K562 (cell line): ENCODE measurements at regions not wholly inside any gene's neighbourhood (a gene's known extent, or its start where the extent isn't known, plus 50 kb on each side); places are given as distances from the start of the nearest gene placed in this dataset.

ENCODE experiments used
- ATAC-seq: fragments of 200-7000 bp; cut with Tn5 transposase; 3 replicates; pipeline ENCODE4 v1.9.1; 2020; ENCODE audit warnings: moderate library complexity
- BruUV-seq: library from RNA; stranded (reverse); fragments of 400-500 nt; replicated peaks from 2 replicates; lab custom pipeline; 2021; lab: Mats Ljungman, UMichigan
- CTCF ChIA-PET: fragments of 300-600 bp; formaldehyde crosslinking; extraction: SDS; loops from one replicate; lab custom pipeline; 2021; ENCODE audit warnings: low intra/inter-chr PET ratio; lab: Yijun Ruan, JAX
- POLR2A ChIA-PET: fragments of 300-600, 350-650 bp; sonication (Branson Sonifier 250); formaldehyde crosslinking; extraction: SDS; loops from one replicate; lab custom pipeline; 2021; ENCODE audit warnings: antibody characterized with exemption, inconsistent platforms; lab: Yijun Ruan, JAX
- DNase-seq, 4 experiments: peaks; one replicate each; pipeline versions ENCODE4 v3.0.0 to v3.0.0-alpha.2; 2011 to 2018; ENCODE audit warnings: low spot score in 3 of 4, mixed read lengths in 3 of 4; ENCODE audit errors: extremely low read depth in 1 of 4
- FAIRE-seq: peaks from 2 replicates; lab custom pipeline; 2011; peaks lifted over from hg19 to GRCh38; lab: Jason Lieb, UNC
- H2AFZ ChIP-seq: 2 replicates; pipeline ENCODE4 v1.6.0; 2011; ENCODE audit warnings: low read depth, low read length, control low read depth, inconsistent platforms
- H3K27ac ChIP-seq: fragments of 200-600 bp; 3 replicates; pipeline ENCODE4 v1.8.0; 2011; ENCODE audit warnings: low read depth, mild to moderate bottlenecking, control low read depth, inconsistent platforms, low read length, moderate library complexity, mixed read lengths; ENCODE audit errors: extremely low read depth
- H3K27me3 ChIP-seq, 2 experiments: fragments of 300-600 bp in 1 of 2; 2 replicates in 1 of 2; 3 replicates in 1 of 2; pipeline versions ENCODE4 v1.6.0 to v1.8.0; 2011; ENCODE audit warnings: inconsistent platforms in 2 of 2, low read length in 2 of 2, mild to moderate bottlenecking in 1 of 2, mixed read lengths in 1 of 2, moderate library complexity in 1 of 2; ENCODE audit not compliant: control insufficient read depth in 2 of 2, insufficient read depth in 2 of 2
- H3K36me3 ChIP-seq: fragments of 300-600 bp; 3 replicates; pipeline ENCODE4 v1.8.0; 2011; ENCODE audit warnings: mild to moderate bottlenecking, low read length, inconsistent platforms; ENCODE audit not compliant: control insufficient read depth, insufficient read depth
- H3K4me1 ChIP-seq, 2 experiments: fragments of 200-600 bp in 1 of 2; replicated peaks in 1 of 2; 2 replicates in 1 of 2; 3 replicates in 1 of 2; pipeline versions ENCODE4 v1.5.1 to v1.8.0; 2011; ENCODE audit warnings: inconsistent platforms in 2 of 2, low read length in 2 of 2, mild to moderate bottlenecking in 1 of 2, mixed read lengths in 1 of 2, moderate library complexity in 1 of 2; ENCODE audit not compliant: control insufficient read depth in 2 of 2, insufficient read depth in 2 of 2
- H3K4me2 ChIP-seq: 2 replicates; pipeline ENCODE4 v1.6.1; 2011; ENCODE audit warnings: low read length, control low read depth, inconsistent platforms, mixed read lengths; ENCODE audit not compliant: insufficient read depth
- H3K4me3 ChIP-seq: fragments of 200-600 bp; sonication (generic), shearing (Covaris generic); 2 replicates; pipeline ENCODE4 v1.5.1; 2016; ENCODE audit warnings: control low read depth, inconsistent platforms
- H3K79me2 ChIP-seq: fragments of 200-600 bp; 3 replicates; pipeline ENCODE4 v1.8.0; 2011; ENCODE audit warnings: low read length, inconsistent platforms; ENCODE audit not compliant: control insufficient read depth, insufficient read depth
- H3K9ac ChIP-seq, 2 experiments: 2 replicates each; pipeline versions ENCODE4 v1.6.0 to v1.6.1; 2011; ENCODE audit warnings: low read depth in 2 of 2, low read length in 2 of 2, control low read depth in 1 of 2, inconsistent platforms in 1 of 2, mild to moderate bottlenecking in 1 of 2, mixed read lengths in 1 of 2; ENCODE audit not compliant: insufficient read depth in 1 of 2
- H3K9me1 ChIP-seq: one replicate; pipeline ENCODE4 v1.6.0; 2011; ENCODE audit warnings: inconsistent platforms, mild to moderate bottlenecking, low read length, moderate library complexity; ENCODE audit not compliant: control insufficient read depth, insufficient read depth
- H3K9me3 ChIP-seq: replicated peaks from 2 replicates; pipeline ENCODE4 v1.5.1; 2011; ENCODE audit warnings: low read depth, low read length, inconsistent platforms; ENCODE audit not compliant: control insufficient read depth, insufficient read depth
- H4K20me1 ChIP-seq: replicated peaks from 2 replicates; pipeline ENCODE4 v1.6.1; 2011; ENCODE audit warnings: low read length, inconsistent platforms, mixed read lengths; ENCODE audit not compliant: control insufficient read depth, insufficient read depth
- CREBBP ChIP-seq: IDR thresholded peaks from one replicate; pipeline ENCODE4 v1.6.1; 2012; ENCODE audit warnings: low read depth, mild to moderate bottlenecking, control low read depth, inconsistent platforms, low read length
- HDAC3 ChIP-seq: fragments of 450-650 bp; IDR thresholded peaks from 2 replicates; pipeline ENCODE4 v1.6.1; 2018; ENCODE audit warnings: borderline replicate concordance, mild to moderate bottlenecking, moderate library complexity; ENCODE audit not compliant: partially characterized antibody
- MYBL2 ChIP-seq, 2 experiments: fragments of 450-650 bp in 1 of 2; sonication (generic) in 1 of 2; formaldehyde crosslinking in 1 of 2; IDR thresholded peaks; 2 replicates each; pipeline versions ENCODE4 v1.6.1 to v1.8.1; 2017 to 2022; ENCODE audit warnings: borderline replicate concordance in 1 of 2, inconsistent platforms in 1 of 2, low read depth in 1 of 2, mild to moderate bottlenecking in 1 of 2, missing genetic modification reagents in 1 of 2, moderate library complexity in 1 of 2
- ZNF197 ChIP-seq: fragments of 200-800 bp; sonication (Bioruptor generic); IDR thresholded peaks from 2 replicates; pipeline ENCODE4 v1.6.1; 2016; ENCODE audit warnings: low read depth, missing genetic modification characterization, missing compliant biosample characterization
- ZNF584 ChIP-seq: fragments of 200-800 bp; sonication (Bioruptor generic); IDR thresholded peaks from 2 replicates; pipeline ENCODE4 v1.6.1; 2016; ENCODE audit warnings: low read depth, mild to moderate bottlenecking, missing genetic modification characterization, missing compliant biosample characterization
- ZNF764 ChIP-seq: fragments of 250-450 bp; sonication (Bioruptor Pico); IDR thresholded peaks from 2 replicates; pipeline ENCODE4 v1.4.0; 2020; ENCODE audit warnings: low read depth, mild to moderate bottlenecking, moderate library complexity
- WGBS: fragments of 100-300 bp; shearing (Covaris generic); methylation state at CpG from one replicate; pipeline ENCODE4 v1.1.6; 2016; ENCODE audit warnings: low coverage, mixed read lengths; ENCODE audit not compliant: insufficient coverage; ENCODE audit errors: missing lambda C conversion rate; 5-methylcytosine and 5-hydroxymethylcytosine counted together
- in situ Hi-C: fragments of 300-500 bp; cut with MboI; formaldehyde crosslinking; loops from 4 replicates; pipeline ENCODE4 v1.15.0; 2018; ENCODE audit warnings: inconsistent platforms, mixed read lengths
- intact Hi-C: fragments of 100-400 bp; cut with micrococcal nuclease; formaldehyde crosslinking; loops from 2 replicates; pipeline ENCODE4 v1.14.2; 2022

- Histone ChIP-seq H3K9ac (no peak overlapping the region; a peak in 1 of 4 replicates), H4K20me1 (peaks cover 4% of the 10 kb centered on the region), H3K27me3 (peaks cover 4 to 29% of the 10 kb centered on the region in 2 experiments; a peak in 4 of 5 replicates), H3K4me1 (peaks cover 0 to 3% of the 10 kb centered on the region in 2 experiments; a peak in 1 of 5 replicates), H3K27ac (no peak overlapping the region)
- no peak for FAIRE-seq
- ATAC-seq, result no peak
- no peak for TF ChIP-seq MYBL2 (IDR thresholded peaks at IDR 0.05; ENCODE audit: low read depth)
- no peak for TF ChIP-seq MYBL2 (CRISPR knock-in tag; IDR thresholded peaks at IDR 0.05; ENCODE audit: borderline replicate concordance)
- TF ChIP-seq ZNF584 (CRISPR knock-in tag), result no peak
- no peak for TF ChIP-seq ZNF764
- TF ChIP-seq CREBBP, result no peak
- TF ChIP-seq HDAC3, result no peak
- TF ChIP-seq ZNF197 (CRISPR knock-in tag), result no peak
- TF ChIP-seq, all 486 proteins: peak for 0
- no TSS peak for BruUV-seq
- H3K9me1 ChIP-seq, result no peaks in the 10 kb centered on the region
- in situ Hi-C loops, result no loop called here
- no peak for DNase-seq
- H3K36me3 ChIP-seq, result no peaks in the 10 kb centered on the region
- no peaks in the 10 kb centered on the region for H3K9me3 ChIP-seq
- ChIA-PET POLR2A (interaction anchor here (0.6 to 1.2 kb wide), 3 partner anchors 10 to 1268 kb away, joined by 3 to 6 read pairs (median 3); no protein-coding TSS in a partner anchor), CTCF (no interaction called here)
- intact Hi-C loops, result no loop called here
- H3K79me2 ChIP-seq, result no peaks in the 10 kb centered on the region
- H2AFZ ChIP-seq, result no peak overlapping the region
- H3K4me2 ChIP-seq, result no peak overlapping the region
- under 1% methylated on average over 14 of the region's 14 CpGs for WGBS
- no peak overlapping the region for H3K4me3 ChIP-seq
These were observed 123.9 kb upstream of the TMPRSS2 start for GRCh38 chr21:41631564-41632461.
